ENCODE measurements at regions not wholly inside any gene's neighbourhood (a gene's known extent, or its start where the extent isn't known, plus 50 kb on each side); places are given as distances from the start of the nearest gene placed in this dataset.

GRCh38 chr4:125115941-125116340 lies 198.8 kb upstream of the FAT4 start:
- no peak for TF ChIP-seq CTCF (IDR thresholded peaks at IDR 0.05; ENCODE audit: low read depth, low read length, poor library complexity, severe bottlenecking)
- TF ChIP-seq EZH2phosphoT487 (IDR thresholded peaks at IDR 0.05; ENCODE audit: borderline replicate concordance, low read length) = no peak

Measured in DOHH2 (cell line).